GM12873 (cell line): ENCODE measurements at regions not wholly inside any gene's neighbourhood (a gene's known extent, or its start where the extent isn't known, plus 50 kb on each side); places are given as distances from the start of the nearest gene placed in this dataset.

Experiments
- TF ChIP-seq, protein P1 (sequence below): IDR thresholded peaks from 2 replicates; pipeline ENCODE4 v1.5.1; 2012; ENCODE audit warnings: low read depth, mild to moderate bottlenecking, moderate library complexity, low read length, control low read depth; ENCODE audit not compliant: insufficient read depth; ENCODE audit errors: missing control alignments

DNA sequence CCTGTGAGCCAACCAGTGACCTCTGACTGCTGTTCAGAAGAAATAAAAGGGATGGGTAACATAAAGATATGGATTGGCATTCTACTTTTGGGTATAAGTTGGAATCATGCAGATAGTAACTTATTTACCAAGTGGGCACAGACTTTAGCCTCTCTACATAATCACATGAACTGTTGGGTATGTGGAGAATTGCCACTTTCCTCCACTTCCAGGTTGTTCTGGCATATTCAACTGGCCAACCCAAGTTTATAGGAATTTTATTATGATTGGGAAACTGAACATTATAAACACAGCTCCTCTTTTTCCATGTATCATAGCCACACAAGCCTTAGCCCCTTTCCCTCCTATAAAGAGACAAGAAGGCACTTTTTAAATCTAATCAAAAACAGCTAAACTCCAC is 179.3 kb downstream of the RNF152 start:
- TF ChIP-seq, protein P1, sequence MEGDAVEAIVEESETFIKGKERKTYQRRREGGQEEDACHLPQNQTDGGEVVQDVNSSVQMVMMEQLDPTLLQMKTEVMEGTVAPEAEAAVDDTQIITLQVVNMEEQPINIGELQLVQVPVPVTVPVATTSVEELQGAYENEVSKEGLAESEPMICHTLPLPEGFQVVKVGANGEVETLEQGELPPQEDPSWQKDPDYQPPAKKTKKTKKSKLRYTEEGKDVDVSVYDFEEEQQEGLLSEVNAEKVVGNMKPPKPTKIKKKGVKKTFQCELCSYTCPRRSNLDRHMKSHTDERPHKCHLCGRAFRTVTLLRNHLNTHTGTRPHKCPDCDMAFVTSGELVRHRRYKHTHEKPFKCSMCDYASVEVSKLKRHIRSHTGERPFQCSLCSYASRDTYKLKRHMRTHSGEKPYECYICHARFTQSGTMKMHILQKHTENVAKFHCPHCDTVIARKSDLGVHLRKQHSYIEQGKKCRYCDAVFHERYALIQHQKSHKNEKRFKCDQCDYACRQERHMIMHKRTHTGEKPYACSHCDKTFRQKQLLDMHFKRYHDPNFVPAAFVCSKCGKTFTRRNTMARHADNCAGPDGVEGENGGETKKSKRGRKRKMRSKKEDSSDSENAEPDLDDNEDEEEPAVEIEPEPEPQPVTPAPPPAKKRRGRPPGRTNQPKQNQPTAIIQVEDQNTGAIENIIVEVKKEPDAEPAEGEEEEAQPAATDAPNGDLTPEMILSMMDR, result no peak

DNA sequence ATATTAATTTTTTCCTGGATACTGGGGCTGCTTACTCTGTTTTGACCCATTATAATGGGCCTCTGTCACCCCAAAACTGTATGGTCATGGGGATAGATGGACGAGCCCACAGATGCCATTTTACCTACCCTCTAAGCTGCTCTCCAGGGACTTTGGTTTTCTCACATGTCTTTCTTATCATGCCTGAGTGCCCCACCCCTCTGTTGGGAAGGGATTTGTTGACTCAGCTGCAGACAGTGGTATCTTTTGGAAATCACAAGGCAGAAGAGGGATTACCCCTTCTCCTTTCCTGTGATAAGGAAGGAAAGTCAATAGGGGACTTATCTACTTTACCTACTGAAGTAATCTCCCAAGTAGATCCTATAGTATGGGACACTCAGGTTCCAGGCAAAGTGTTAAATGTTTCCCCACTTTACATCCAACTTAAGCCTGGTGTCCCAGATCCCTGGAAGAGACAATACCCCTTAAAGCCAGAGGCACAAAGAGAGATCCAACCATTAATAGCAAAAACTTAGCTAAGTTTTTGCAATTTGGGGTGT is 182.7 kb downstream of the RNF152 start:
- TF ChIP-seq, protein P1, result no peak

DNA sequence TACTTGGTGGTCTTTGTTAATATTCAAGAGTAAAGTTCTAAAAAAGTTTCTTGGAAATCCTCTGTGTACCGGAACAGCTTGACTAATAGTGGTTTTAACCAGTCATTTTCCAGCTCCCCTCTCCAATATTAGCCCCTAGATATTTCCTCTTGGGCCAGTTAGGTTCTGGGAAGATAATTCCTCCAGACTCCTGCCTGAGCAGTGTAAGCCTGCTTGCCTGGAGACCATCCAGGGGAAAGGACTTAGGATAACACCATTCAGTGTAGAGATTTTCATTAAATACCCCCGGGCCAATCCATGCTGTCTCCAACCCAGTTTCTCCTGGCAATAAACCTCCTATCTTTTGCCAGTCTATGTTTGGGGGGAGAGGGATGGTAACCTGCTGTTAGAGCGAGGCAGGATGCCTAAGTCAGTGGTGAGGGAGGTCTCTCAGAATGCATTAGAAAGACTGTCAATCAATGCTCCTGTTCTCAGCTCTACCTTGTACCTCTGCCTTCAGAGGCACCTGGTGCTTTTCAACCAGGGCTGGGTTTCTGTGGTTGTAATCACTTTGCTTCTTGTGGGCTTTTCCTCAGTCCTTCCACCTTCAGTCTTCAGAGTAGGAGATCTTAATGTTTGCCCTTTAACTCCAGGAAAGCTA is 186.4 kb downstream of the RNF152 start:
- TF ChIP-seq, protein P1, result no peak

DNA sequence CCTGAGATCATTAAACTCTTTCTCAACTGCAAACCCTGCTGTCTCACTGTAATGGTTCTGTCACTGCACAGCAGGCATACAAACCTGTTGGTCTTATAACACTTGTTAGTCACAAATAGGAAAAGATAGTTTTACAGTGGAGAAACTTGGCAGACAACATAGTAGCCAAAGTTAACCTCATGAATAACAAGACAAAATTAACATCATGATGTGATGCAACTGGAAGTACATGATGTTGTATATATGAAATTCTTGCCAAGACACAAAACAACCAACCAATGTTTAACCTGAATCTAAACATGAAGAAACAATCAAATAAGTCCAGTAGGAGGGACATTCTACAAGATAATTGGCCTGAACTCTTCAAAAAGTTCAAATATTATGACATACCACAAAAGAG is 189.3 kb downstream of the RNF152 start:
- TF ChIP-seq, protein P1, result no peak

DNA sequence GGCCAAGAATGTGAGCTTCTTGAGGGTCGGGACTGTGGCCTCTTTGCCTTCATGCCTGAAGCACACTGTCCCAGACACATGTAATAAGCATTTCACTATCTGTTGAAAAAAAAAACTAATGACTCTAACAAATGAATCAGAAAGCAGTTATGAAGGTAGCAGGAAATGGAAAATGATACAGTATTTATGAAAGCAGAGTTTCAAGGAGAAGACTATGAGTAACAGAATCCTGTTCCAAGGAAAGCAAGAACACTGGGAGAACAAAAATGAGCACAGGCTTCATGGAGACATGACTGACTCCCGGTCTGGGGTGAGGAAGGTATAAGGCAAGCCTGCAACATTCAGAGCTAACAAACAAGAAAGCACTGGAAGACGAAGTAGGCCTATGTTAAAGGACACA is 190.8 kb downstream of the RNF152 start:
- TF ChIP-seq, protein P1, result no peak

DNA sequence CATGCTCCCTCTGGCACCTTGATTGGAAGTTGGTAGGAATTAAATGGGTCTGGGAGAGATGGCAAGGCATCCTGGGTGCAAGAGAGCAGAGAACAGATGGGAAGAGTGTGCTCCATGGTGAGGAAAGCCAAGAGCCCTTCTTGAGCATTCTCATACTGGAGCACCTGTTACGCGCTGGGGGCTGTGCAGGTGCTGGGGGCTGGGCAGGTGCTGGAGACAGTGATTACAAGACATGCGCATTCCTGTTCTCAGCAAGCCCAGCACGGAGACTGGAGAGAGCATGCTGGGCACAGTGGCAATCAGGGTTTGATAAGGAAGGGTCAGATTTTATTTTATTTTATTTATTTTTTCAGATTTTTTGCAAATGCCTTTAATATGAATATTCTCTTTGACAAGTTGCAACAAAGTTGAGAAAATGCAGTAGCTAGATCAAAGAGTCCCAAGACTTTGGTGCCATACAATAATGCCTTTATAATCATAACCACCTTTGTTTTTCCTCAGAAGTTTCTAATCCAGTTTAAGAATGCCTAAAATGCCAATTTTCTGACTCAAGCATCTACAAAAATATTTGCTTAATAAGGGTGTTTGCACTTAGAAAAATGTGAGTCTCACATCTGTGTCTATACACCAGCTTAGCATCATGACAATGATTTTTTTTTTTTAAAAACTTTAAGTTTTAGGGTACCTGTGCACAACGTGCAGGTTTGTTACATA is 193.3 kb downstream of the RNF152 start:
- TF ChIP-seq, protein P1, result no peak

DNA sequence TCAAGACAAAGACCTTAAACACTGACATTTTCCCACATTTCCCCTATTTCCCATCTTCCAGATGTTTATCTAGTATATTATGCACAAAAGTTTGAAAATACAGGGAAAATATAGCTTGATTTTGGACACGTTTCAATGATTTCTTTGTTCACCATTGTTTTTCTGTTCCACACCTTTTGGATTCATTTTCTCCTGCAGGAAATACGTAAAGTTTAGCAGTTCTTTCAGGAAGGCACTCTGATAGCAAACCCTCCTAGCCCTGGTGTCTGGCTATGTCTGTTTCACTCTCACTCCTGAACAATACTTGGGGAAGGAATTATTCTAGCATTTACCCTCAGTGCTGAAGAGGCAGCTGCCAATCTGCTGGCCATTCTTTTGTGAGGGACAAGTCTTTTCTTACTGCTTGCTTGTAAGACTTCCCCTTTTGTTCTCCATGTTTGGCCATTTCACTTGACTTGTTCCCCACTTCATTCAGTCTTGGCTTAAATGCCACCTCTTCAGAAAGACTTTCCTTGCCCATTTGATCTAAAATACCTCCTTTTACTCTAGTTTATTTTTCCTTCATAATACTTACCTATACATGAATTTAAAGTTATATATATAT is 195.4 kb downstream of the RNF152 start:
- TF ChIP-seq, protein P1, result no peak
